LNCAP (cell line): ENCODE measurements at regions not wholly inside any gene's neighbourhood (a gene's known extent, or its start where the extent isn't known, plus 50 kb on each side); places are given as distances from the start of the nearest gene placed in this dataset.

Source experiments
- TF ChIP-seq, protein P1 (sequence below): fragments of 450-650 bp; IDR thresholded peaks from 2 replicates; pipeline ENCODE4 v1.5.1; 2017; ENCODE audit warnings: mild to moderate bottlenecking

DNA sequence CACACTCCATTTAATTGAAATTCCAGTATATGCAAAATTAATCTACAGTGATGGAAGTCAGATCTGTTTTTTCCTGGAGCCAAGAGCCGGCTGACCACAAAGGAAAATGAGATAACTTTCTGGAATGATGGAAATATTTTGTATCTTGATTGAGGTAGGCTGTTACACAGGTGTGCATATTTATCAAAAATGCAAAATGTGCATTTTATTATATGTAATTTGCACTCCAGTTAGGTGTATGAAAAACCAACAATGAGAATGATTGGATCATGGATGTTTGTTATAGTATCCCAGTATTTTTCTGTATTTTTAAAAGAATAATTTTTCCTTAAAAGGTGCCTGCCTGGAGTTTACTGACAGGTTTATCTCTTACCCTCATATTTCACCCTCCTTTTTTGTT lies 242.0 kb upstream of the JAG1 start:
- TF ChIP-seq, protein P1, sequence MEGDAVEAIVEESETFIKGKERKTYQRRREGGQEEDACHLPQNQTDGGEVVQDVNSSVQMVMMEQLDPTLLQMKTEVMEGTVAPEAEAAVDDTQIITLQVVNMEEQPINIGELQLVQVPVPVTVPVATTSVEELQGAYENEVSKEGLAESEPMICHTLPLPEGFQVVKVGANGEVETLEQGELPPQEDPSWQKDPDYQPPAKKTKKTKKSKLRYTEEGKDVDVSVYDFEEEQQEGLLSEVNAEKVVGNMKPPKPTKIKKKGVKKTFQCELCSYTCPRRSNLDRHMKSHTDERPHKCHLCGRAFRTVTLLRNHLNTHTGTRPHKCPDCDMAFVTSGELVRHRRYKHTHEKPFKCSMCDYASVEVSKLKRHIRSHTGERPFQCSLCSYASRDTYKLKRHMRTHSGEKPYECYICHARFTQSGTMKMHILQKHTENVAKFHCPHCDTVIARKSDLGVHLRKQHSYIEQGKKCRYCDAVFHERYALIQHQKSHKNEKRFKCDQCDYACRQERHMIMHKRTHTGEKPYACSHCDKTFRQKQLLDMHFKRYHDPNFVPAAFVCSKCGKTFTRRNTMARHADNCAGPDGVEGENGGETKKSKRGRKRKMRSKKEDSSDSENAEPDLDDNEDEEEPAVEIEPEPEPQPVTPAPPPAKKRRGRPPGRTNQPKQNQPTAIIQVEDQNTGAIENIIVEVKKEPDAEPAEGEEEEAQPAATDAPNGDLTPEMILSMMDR, result no peak

DNA sequence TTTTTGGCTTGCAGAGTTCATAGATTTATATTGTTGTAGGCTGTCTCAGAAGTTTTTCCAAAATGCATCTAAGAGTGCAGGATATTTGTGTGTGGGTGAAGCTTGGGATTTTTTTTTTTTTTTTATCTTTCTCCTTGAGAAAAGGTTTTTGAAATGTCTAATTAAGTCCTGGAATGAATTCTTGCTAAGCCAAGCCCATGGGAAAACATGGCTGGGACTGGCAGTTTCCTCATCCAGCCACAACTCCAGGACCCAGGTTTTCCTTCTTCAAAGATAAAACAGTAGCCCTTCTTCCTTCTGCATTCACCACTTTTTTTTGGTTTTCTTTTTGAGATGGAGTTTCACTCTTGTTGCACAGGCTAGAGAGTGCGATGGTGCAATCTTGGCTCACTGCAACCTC lies 242.5 kb upstream of the JAG1 start:
- TF ChIP-seq, protein P1, result no peak

DNA sequence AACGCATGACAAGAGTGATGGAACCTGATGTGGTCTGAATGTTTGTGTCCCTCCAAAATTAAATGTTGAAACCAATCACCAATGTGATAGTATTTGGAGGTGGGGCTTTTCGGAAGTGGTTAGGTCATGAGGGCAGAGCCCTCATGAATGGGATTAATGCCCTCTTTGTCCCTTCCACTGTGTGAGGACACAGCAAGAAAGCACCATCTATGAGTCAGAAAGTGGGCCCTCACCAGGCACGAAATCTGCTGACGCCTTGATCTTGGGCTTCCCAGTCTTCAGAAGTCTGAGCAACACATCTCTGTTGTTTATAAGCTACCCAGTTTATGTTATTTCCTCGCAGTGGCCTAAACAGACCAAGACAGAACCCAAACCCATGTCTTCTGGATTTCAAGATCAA lies 244.0 kb upstream of the JAG1 start:
- TF ChIP-seq, protein P1, result no peak

DNA sequence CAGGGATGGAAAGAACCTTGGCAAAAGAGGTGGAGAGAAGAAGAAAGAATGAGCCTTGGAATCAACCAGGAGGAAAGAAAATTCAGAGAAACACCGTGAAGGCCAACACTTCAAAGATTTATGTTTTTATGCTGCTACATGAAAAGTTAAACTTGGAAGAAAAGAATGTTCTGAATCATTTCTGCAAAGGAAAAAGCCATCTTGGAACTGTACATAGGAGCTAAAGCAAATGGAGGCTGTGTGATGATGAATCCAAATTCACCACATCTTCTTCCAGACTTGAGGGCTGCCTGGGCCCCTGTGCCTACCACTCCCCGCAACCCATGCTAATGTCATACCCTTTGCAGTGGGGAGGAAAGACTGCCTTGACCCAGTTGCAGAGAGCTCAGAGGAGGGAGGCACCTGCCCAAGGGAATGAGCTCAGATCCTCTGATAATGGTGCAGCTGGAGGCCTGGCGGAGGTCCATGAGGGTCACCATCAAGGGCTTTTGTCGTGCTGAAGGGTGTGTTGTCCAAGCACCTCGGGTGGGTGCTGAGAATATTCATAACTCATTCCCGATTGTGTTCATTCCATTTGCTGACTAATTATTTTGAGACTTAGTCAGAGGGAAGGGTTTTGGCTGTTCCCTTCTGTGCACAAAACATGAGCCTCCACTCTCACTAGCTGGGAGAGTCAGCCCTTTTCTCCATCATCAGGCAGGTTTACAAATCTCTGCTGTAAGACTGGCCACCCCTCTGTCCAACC lies 245.8 kb upstream of the JAG1 start:
- TF ChIP-seq, protein P1, result no peak

DNA sequence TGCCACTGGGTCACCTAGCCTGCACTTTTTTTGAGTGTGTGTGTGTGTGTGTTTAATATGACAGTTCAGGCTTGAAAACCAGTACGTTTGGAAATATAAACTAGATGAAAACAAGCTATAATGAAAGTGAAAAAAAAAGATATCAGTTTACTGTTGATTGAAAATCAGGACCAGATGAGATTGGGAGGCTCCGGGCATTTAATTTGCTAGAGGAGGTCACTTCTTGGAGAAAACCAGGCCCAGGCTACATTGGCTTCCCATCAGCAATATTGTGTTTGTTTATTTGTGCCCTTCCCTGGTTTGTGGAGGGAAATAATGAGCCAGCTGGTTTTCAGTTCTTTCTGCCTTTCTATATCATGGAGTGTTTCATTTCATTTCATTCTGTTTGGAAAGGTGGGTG lies 246.6 kb upstream of the JAG1 start:
- TF ChIP-seq, protein P1, result no peak

DNA sequence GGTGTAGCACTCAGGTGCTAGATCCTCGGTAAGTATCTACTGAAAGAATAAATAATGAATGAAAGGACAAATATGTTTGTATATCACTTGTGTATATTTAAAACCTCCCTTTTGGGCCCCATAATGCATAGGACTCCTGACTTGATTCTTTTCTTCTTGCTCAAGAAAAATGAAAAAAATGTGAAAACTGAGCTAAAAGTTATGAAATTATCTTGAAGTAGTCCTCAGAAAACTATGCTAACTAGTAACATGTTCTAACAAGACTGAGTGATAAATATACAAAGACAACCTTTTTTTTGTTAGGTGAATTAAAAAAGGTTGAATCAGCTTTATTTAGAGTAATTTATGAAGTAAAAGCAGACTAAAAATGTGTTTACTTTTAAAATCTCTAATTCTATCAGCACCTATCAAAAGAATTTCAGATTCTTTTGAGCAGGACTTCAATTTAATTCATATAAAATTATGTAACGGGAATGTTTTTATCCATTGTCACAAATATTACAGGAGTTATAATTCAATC lies 247.8 kb upstream of the JAG1 start:
- TF ChIP-seq, protein P1, result no peak

DNA sequence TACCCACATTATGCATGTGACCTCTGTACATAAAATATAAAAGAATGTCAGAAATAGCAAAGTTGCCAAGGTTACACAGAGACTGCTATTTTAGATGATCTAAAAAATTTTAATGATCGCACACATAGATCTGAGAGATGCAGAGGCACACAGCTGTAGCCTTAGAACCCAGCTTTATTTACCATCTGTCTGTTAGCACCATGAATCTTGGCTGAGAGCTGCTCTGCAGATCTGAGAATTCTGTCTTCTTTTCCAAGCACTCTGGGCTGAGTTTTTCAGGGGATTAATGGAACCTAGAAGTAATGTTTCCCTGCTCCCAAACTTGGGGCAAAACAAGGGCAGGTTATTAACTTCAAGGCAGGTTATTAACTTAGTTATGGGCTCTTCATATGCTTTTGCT lies 248.7 kb upstream of the JAG1 start:
- TF ChIP-seq, protein P1, result no peak
